ENCODE measurements at regions not wholly inside any gene's neighbourhood (a gene's known extent, or its start where the extent isn't known, plus 50 kb on each side); places are given as distances from the start of the nearest gene placed in this dataset.

- TF ChIP-seq, protein P1, sequence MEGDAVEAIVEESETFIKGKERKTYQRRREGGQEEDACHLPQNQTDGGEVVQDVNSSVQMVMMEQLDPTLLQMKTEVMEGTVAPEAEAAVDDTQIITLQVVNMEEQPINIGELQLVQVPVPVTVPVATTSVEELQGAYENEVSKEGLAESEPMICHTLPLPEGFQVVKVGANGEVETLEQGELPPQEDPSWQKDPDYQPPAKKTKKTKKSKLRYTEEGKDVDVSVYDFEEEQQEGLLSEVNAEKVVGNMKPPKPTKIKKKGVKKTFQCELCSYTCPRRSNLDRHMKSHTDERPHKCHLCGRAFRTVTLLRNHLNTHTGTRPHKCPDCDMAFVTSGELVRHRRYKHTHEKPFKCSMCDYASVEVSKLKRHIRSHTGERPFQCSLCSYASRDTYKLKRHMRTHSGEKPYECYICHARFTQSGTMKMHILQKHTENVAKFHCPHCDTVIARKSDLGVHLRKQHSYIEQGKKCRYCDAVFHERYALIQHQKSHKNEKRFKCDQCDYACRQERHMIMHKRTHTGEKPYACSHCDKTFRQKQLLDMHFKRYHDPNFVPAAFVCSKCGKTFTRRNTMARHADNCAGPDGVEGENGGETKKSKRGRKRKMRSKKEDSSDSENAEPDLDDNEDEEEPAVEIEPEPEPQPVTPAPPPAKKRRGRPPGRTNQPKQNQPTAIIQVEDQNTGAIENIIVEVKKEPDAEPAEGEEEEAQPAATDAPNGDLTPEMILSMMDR (IDR thresholded peaks at IDR 0.05): no peak
- no peak for TF ChIP-seq EZH2 (IDR thresholded peaks at IDR 0.05)
- no peak for TF ChIP-seq EZH2phosphoT487 (IDR thresholded peaks at IDR 0.05)
Measured at GRCh38 chr6:137665342-137665934, 171.2 kb upstream of the OLIG3 start.

Measured in neural progenitor cell (in vitro differentiated cells).